Erythroblast (primary cell): ENCODE measurements at regions not wholly inside any gene's neighbourhood (a gene's known extent, or its start where the extent isn't known, plus 50 kb on each side); places are given as distances from the start of the nearest gene placed in this dataset.

Experiments used
- GATA1 ChIP-seq: IDR thresholded peaks from 2 replicates; pipeline ENCODE4 v1.6.1; 2011; ENCODE audit warnings: low read depth, mild to moderate bottlenecking, control low read depth, low read length, moderate library complexity
- POLR2A ChIP-seq: IDR thresholded peaks from 2 replicates; pipeline ENCODE4 v1.6.1; 2011; ENCODE audit warnings: mild to moderate bottlenecking, low read length

DNA sequence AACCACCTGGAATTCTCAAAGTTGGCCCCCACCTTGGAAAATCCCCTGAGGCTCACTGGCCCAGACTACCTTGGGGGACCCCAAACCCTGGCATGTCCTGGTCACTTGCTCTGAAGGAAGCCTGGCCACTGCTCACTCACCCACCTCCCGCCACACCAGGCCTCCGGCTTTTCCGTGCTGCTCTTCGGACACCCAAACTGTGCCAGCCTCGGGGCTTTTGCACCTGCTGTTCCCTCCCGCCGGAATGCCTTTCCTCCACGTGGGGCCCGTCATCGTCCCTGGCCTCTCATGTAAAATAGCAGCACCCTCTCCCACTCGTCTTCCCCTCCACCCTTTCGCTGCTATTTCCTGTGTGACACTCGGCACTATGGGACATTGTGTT is 87.2 kb upstream of the NCOR2 start:
- no peak for TF ChIP-seq POLR2A
- no peak for TF ChIP-seq GATA1
